Fibroblast of lung (primary cell): ENCODE measurements at regions not wholly inside any gene's neighbourhood (a gene's known extent, or its start where the extent isn't known, plus 50 kb on each side); places are given as distances from the start of the nearest gene placed in this dataset.

ENCODE experiments used
- CTCF ChIP-seq, 2 donors: IDR thresholded peaks in 1 of 2; conservative IDR thresholded peaks in 1 of 2; 1 replicate in 1 of 2; 2 replicates in 1 of 2; pipeline ENCODE4 v1.5.1; 2011 to 2012; ENCODE audit warnings: low read length in 2 of 2, control low read depth in 1 of 2, inconsistent platforms in 1 of 2, low read depth in 1 of 2, mild to moderate bottlenecking in 1 of 2
- EZH2 ChIP-seq: IDR thresholded peaks from 2 replicates; pipeline ENCODE4 v1.5.1; 2012; ENCODE audit warnings: low read length, control low read depth, mild to moderate bottlenecking; ENCODE audit errors: missing control alignments

- TF ChIP-seq EZH2 (no peak), CTCF (conservative IDR thresholded peaks at IDR 0.05 in 1 of 2, IDR thresholded peaks at IDR 0.05 in 1 of 2; ENCODE audit: low read depth in 1 of 2, low read length in 2 of 2) (no peak)
These were observed 241.5 kb upstream of the SP8 start for GRCh38 chr7:21028186-21028585.
